ENCODE measurements at regions not wholly inside any gene's neighbourhood (a gene's known extent, or its start where the extent isn't known, plus 50 kb on each side); places are given as distances from the start of the nearest gene placed in this dataset.

- H3K4me3 ChIP-seq, result no peak overlapping the region
- no peak for DNase-seq (ENCODE audit: low read depth in 1 of 2, low spot score in 1 of 2)
- no peaks in the 10 kb centered on the region for H3K27me3 ChIP-seq
- no peaks in the 10 kb centered on the region for H3K9me3 ChIP-seq (ENCODE audit: low read depth)
- TF ChIP-seq, protein P1, sequence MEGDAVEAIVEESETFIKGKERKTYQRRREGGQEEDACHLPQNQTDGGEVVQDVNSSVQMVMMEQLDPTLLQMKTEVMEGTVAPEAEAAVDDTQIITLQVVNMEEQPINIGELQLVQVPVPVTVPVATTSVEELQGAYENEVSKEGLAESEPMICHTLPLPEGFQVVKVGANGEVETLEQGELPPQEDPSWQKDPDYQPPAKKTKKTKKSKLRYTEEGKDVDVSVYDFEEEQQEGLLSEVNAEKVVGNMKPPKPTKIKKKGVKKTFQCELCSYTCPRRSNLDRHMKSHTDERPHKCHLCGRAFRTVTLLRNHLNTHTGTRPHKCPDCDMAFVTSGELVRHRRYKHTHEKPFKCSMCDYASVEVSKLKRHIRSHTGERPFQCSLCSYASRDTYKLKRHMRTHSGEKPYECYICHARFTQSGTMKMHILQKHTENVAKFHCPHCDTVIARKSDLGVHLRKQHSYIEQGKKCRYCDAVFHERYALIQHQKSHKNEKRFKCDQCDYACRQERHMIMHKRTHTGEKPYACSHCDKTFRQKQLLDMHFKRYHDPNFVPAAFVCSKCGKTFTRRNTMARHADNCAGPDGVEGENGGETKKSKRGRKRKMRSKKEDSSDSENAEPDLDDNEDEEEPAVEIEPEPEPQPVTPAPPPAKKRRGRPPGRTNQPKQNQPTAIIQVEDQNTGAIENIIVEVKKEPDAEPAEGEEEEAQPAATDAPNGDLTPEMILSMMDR (IDR thresholded peaks at IDR 0.05; ENCODE audit: low read depth, low read length), result no peak
- no peaks in the 10 kb centered on the region for H3K4me1 ChIP-seq (ENCODE audit: low read depth)
- H3K36me3 ChIP-seq, result no peaks in the 10 kb centered on the region
- H3K27ac ChIP-seq, result no peak overlapping the region
Observed at GRCh38 chr7:91342346-91342745, 78.1 kb downstream of the FZD1 start.

GRCh38 chr7:91343420-91343960 is 79.3 kb downstream of the FZD1 start:
- no peak overlapping the region for H3K4me3 ChIP-seq
- TF ChIP-seq, protein P1 (IDR thresholded peaks at IDR 0.05; ENCODE audit: low read depth, low read length), result no peak
- no peaks in the 10 kb centered on the region for H3K9me3 ChIP-seq (ENCODE audit: low read depth)
- no peak overlapping the region for H3K27ac ChIP-seq
- no peak for DNase-seq (ENCODE audit: low read depth in 1 of 2, low spot score in 1 of 2)
- H3K27me3 ChIP-seq, result no peaks in the 10 kb centered on the region
- H3K4me1 ChIP-seq (ENCODE audit: low read depth), result no peaks in the 10 kb centered on the region
- H3K36me3 ChIP-seq, result no peaks in the 10 kb centered on the region

GRCh38 chr7:91343996-91344629 is 79.9 kb downstream of the FZD1 start:
- DNase-seq (ENCODE audit: low read depth in 1 of 2, low spot score in 1 of 2), result peak in 1 of 2 donors; percentile 11
- H3K27me3 ChIP-seq, result no peaks in the 10 kb centered on the region
- TF ChIP-seq, protein P1 (IDR thresholded peaks at IDR 0.05; ENCODE audit: low read depth, low read length), result no peak

GRCh38 chr7:91344911-91345310 is 80.7 kb downstream of the FZD1 start:
- DNase-seq (ENCODE audit: low read depth in 1 of 2, low spot score in 1 of 2), result no peak
- TF ChIP-seq, protein P1 (IDR thresholded peaks at IDR 0.05; ENCODE audit: low read depth, low read length), result no peak
- H3K27ac ChIP-seq, result no peak overlapping the region

More at GRCh38 chr7:91343996-91344629, 79.9 kb downstream of the FZD1 start:
- no peak overlapping the region for H3K4me3 ChIP-seq
- no peaks in the 10 kb centered on the region for H3K36me3 ChIP-seq
- H3K27ac ChIP-seq, result no peak overlapping the region
- H3K9me3 ChIP-seq (ENCODE audit: low read depth), result no peaks in the 10 kb centered on the region
- H3K4me1 ChIP-seq (ENCODE audit: low read depth), result no peaks in the 10 kb centered on the region

GRCh38 chr7:91345449-91345848 is 81.2 kb downstream of the FZD1 start:
- no peak for DNase-seq (ENCODE audit: low read depth in 1 of 2, low spot score in 1 of 2)
- TF ChIP-seq, protein P1 (IDR thresholded peaks at IDR 0.05; ENCODE audit: low read depth, low read length), result no peak

More at GRCh38 chr7:91344911-91345310, 80.7 kb downstream of the FZD1 start:
- Histone ChIP-seq H3K4me1 (ENCODE audit: low read depth) (no peaks in the 10 kb centered on the region), H3K27me3 (no peaks in the 10 kb centered on the region), H3K9me3 (ENCODE audit: low read depth) (no peaks in the 10 kb centered on the region), H3K4me3 (no peak overlapping the region), H3K36me3 (no peaks in the 10 kb centered on the region)

More at GRCh38 chr7:91345449-91345848, 81.2 kb downstream of the FZD1 start:
- H3K36me3 ChIP-seq, result no peaks in the 10 kb centered on the region
- H3K27me3 ChIP-seq, result no peaks in the 10 kb centered on the region
- no peaks in the 10 kb centered on the region for H3K9me3 ChIP-seq (ENCODE audit: low read depth)
- H3K4me3 ChIP-seq, result no peak overlapping the region
- H3K27ac ChIP-seq, result no peak overlapping the region
- no peaks in the 10 kb centered on the region for H3K4me1 ChIP-seq (ENCODE audit: low read depth)
